ENCODE measurements at regions not wholly inside any gene's neighbourhood (a gene's known extent, or its start where the extent isn't known, plus 50 kb on each side); places are given as distances from the start of the nearest gene placed in this dataset.
"Not testable (repeated sequence)": the region's sequence is repeated elsewhere in the genome, so short reads cannot be mapped to it uniquely, and the experiment has no call there.

GRCh38 chrX:42432552-42432951, 345.4 kb downstream of the PPP1R2C start:
- DNase-seq: no peak

DNA sequence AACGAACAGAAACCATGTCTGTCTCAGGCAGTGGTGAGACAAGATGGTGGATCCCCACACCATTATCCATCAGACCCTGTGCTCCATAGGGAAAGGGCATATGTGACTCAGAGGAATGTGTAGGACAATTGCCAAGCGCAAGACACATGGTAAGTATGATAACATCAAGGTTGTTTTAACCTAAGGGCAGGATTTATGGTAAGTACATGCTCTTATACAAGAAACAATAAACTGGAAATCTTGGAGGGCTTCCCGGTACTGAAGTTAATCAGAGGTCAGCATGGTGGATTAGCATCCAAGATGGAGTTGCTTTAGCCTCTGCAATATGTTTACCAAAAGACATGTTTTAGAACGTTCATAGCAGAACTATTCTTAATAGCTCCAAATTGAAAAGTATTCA, 355.0 kb downstream of the PPP1R2C start:
- DNase-seq: no peak

- DNase-seq: no peak
Observed at GRCh38 chrX:42420426-42420825, 357.5 kb downstream of the PPP1R2C start.

DNA sequence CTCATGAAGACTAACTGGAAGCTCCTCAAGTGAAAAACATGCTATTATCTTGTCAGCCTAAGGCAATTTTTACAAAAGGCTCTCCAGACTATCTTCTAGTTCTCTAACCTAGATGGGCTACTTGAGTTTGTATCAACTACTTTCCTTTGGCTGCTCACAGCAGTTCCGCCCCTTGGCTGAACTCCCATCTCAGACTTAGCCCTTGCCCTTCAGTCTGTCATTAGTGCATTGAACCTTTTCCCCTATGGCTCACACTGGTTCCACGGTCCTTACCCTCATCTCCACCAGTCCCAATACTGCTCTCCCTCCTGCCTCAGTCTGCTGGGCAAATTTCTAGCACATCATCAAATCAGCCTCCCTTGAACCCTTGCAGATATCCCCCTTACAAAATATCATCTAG, 362.3 kb downstream of the PPP1R2C start:
- DNase-seq: no peak

DNA sequence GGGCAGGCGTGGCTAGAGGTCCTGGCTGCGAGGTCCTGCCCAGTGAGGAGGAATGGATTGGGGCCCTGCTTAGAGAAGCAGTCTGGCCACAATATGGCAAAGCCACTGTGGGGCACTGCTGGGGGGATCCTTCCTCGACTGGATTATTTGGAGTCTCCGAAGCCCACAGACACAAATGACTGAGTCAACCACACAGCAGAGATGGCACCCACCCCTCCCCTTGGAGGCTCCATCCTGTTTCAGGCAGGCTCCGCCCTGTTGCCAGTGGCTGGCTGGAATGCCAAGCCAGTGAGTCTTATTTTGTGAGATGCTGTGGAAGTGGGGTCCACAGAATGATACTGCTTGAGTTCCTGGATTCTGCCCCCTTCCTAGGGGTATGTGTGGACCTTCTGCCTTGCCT, 363.9 kb downstream of the PPP1R2C start:
- no peak for DNase-seq

GRCh38 chrX:42399632-42400024, 378.3 kb downstream of the PPP1R2C start:
- no peak for DNase-seq

DNA sequence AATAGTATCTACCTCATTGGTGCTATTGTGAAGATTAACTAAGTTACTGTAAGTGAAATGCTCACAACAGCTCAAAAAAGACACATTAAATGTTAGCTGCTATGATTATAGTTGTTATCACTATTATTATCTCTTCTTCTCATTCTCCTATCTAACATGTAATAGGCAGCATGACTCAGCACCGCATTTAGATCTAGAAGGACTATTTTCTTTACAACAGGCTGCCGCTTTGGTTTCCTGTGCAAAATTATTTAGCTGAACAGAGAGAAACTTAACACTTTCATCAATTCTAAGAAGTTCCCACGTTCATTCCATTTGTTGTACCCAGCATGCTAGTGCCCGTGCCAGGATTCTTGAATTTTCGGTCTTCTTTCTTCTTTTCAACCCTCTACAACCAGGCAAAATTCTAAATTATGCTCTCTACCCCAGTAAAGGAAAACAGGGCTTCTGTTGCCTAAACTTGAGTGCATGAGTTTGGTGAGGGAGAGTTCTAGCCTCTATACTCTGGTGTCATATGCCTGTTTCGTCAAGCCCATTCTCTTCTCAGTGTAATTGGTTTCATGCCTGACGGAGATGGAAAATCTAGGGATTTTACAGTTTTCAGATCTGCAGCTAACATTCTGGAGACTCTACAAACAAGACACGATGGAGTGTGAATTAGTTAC, 378.9 kb downstream of the PPP1R2C start:
- no peak for DNase-seq

DNA sequence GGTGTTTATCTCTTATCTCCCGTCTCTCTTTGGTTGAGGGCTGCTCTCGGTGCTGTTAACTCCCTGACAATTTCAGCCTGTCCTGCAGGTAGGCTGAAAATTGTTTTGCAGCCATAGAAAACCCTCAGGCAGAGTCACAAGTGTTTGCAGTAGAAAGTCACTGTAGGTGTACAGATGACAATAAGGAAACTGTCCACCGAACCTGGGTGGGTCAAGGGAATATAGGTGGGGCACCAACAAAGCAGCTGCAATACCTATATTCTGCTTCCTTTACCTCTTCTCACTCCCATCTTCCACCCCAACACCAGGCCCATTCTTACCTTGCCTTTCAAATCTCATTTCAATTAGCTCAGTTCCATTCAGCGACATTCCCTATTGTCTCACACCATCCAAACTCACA, 381.8 kb downstream of the PPP1R2C start:
- DNase-seq: no peak

DNA sequence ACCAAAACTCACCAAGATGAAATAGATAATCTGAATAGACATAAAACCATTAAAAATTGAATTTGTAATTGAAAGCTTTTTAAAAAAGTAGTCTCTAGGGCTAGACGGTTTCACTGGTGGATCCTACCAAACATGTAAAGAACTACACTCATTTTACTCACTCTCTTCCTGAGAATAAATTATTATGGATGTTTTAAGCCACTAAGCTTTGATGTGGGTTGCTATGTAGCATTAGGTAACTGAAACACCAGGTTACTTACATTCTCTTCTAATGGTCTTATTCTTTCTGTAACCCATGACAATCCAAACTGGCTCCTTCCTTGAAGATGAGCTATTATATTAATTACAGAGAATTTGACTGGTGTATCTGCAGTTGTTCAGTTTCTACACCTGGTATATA, 385.1 kb downstream of the PPP1R2C start:
- no peak for DNase-seq

GRCh38 chrX:42386681-42387080, 391.3 kb downstream of the PPP1R2C start:
- DNase-seq: no peak

GRCh38 chrX:42385730-42386129, 392.2 kb downstream of the PPP1R2C start:
- DNase-seq: no peak

- no peak for DNase-seq
Observed at GRCh38 chrX:42384956-42385355, 393.0 kb downstream of the PPP1R2C start.

DNA sequence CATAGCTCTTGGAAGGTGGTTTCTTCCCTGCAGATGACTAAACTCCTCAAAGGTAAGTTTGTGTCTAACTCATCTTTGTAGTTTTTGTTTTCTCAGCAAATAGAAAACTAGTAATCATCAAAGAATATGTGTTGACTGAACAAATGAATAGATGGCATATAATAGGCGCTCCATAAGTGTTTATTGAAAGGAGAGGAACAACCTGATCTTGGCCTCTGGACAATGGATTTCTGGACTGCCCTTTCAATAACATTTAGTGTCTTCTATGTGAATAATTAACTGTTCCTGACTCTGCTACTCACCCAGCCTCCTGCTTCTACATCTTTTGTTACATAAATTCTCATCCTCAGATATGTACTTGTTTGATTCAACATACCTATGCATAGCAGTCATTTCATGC, 399.1 kb downstream of the PPP1R2C start:
- DNase-seq: no peak

GRCh38 chrX:42375086-42375485, 402.9 kb downstream of the PPP1R2C start:
- DNase-seq: no peak

DNA sequence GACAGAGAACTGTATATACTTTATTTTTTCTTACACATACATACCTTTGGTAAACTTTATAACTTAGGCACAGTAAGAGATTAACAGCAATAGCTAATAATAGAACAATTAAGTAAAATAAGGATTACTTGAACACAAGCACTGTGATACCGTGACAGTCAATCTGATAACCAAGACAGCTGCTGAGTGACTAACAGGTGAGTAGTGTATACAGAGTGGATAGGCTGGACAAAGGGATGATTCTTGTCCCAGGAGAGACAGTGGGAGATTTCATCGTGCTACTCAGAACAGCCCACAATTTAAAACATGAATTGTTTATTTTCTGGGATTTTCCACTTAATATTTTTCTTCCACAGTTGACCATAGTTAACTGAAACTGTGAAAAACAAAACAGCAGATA, 411.8 kb downstream of the PPP1R2C start:
- no peak for DNase-seq

- no peak for DNase-seq
Observed at GRCh38 chrX:42362219-42362618, 415.7 kb downstream of the PPP1R2C start.

DNA sequence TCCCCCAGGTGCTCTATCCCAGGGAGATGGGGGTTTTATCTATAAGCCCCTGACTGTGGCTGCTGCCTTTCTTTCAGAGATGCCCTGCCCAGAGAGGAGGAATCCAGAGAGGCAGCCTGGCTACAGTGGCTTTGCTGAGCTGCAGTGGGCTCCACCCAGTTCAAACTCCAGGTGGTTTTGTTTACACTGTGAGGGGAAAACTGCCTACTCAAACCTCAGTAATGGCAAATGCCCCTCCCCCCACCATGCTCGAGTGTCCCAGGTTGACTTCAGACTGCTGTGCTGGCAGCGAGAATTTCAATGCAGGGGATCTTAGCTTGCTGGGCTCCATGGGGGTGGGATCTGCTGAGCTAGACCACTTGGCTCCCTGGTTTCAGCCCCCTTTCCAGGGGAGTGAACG, 419.6 kb upstream of the CASK start:
- not testable (repeated sequence) for DNase-seq

Measured in NCI-H2107 (cell line).